ENCODE measurements at regions not wholly inside any gene's neighbourhood (a gene's known extent, or its start where the extent isn't known, plus 50 kb on each side); places are given as distances from the start of the nearest gene placed in this dataset.
"Not testable (repeated sequence)": the region's sequence is repeated elsewhere in the genome, so short reads cannot be mapped to it uniquely, and the experiment has no call there.

- no peak for TF ChIP-seq CTCF (IDR thresholded peaks at IDR 0.05; ENCODE audit: insufficient read depth, low read length, missing control alignments)
- ChIA-PET POLR2A (no interaction called here), CTCF (no interaction called here)
- H3K4me3 ChIP-seq (ENCODE audit: low read depth, low read length): no peak overlapping the region
- no peak for DNase-seq (ENCODE audit: low read depth, low spot score)
These were observed 120.2 kb upstream of the ZNF516 start for GRCh38 chr18:76615065-76615733.

- no peak overlapping the region for H3K4me3 ChIP-seq (ENCODE audit: low read depth, low read length)
- TF ChIP-seq CTCF (IDR thresholded peaks at IDR 0.05; ENCODE audit: insufficient read depth, low read length, missing control alignments): no peak
- ChIA-PET POLR2A (no interaction called here), CTCF (no interaction called here)
- DNase-seq (ENCODE audit: low read depth, low spot score): no peak
These were observed 118.7 kb upstream of the ZNF516 start for GRCh38 chr18:76613755-76614120.

GRCh38 chr18:76613053-76613754 is 118.2 kb upstream of the ZNF516 start:
- H3K4me3 ChIP-seq (ENCODE audit: low read depth, low read length): no peak overlapping the region
- no peak for DNase-seq (ENCODE audit: low read depth, low spot score)
- no peak for TF ChIP-seq CTCF (IDR thresholded peaks at IDR 0.05; ENCODE audit: insufficient read depth, low read length, missing control alignments)
- POLR2A ChIA-PET: no interaction called here
- CTCF ChIA-PET: interaction anchor here (0.9 kb wide), 1 partner anchor 19 kb away, joined by 3 read pairs; no protein-coding TSS in a partner anchor

GRCh38 chr18:76611750-76612045 is 116.7 kb upstream of the ZNF516 start:
- CTCF ChIA-PET: interaction anchor here (1.3 kb wide), 1 partner anchor 10 kb away, joined by 3 read pairs; no protein-coding TSS in a partner anchor
- H3K4me3 ChIP-seq (ENCODE audit: low read depth, low read length): not testable (repeated sequence)

GRCh38 chr18:76610933-76611749 is 116.1 kb upstream of the ZNF516 start:
- ChIA-PET POLR2A (no interaction called here), CTCF (interaction anchor here (1.3 to 1.5 kb wide), 2 partner anchors 9 to 10 kb away, joined by 3 to 6 read pairs; no protein-coding TSS in a partner anchor)
- no peak for TF ChIP-seq CTCF (IDR thresholded peaks at IDR 0.05; ENCODE audit: insufficient read depth, low read length, missing control alignments)
- H3K4me3 ChIP-seq (ENCODE audit: low read depth, low read length): no peak overlapping the region
- no peak for DNase-seq (ENCODE audit: low read depth, low spot score)

More at GRCh38 chr18:76611750-76612045, 116.7 kb upstream of the ZNF516 start:
- POLR2A ChIA-PET; DNase-seq (ENCODE audit: low read depth, low spot score): not testable (repeated sequence)

- ChIA-PET CTCF (interaction anchor here (1.5 kb wide), 1 partner anchor 10 kb away, joined by 6 read pairs; no protein-coding TSS in a partner anchor), POLR2A (no interaction called here)
- DNase-seq (ENCODE audit: low read depth, low spot score): no peak
- H3K4me3 ChIP-seq (ENCODE audit: low read depth, low read length): no peak overlapping the region
- TF ChIP-seq CTCF (IDR thresholded peaks at IDR 0.05; ENCODE audit: insufficient read depth, low read length, missing control alignments): no peak
These were observed 115.0 kb upstream of the ZNF516 start for GRCh38 chr18:76610012-76610411.

Measured in AG04449 (cell line).